TTC549 (cell line): ENCODE measurements at regions not wholly inside any gene's neighbourhood (a gene's known extent, or its start where the extent isn't known, plus 50 kb on each side); places are given as distances from the start of the nearest gene placed in this dataset.

ENCODE experiments used
- FAIRE-seq: peaks from 2 replicates; lab custom pipeline; 2012; peaks lifted over from hg19 to GRCh38; lab: Jason Lieb, UNC

- no peak for FAIRE-seq
Measured at GRCh38 chr10:27451054-27451453, 53.0 kb upstream of the RAB18 start.

GRCh38 chr10:27450225-27450624, 53.9 kb upstream of the RAB18 start:
- FAIRE-seq = no peak

DNA sequence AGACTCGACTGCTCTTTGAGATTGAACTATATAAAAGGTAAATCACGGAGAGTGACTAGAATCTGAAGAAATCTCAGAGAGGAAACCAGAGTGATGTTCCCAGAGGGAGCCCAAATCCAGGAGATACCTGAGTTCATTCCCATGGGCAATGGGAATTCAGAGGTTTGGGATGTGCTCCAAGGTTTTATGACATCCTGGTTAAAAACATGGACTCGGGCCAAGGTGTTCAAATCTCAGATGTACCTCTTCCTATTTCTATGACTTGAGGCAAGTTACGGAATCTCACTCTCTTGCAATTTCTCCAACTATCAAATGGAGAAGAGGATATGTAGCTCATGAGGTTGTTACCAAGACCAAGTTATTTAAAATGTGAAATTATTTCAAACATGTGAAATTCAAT, 54.5 kb upstream of the RAB18 start:
- FAIRE-seq = no peak

- FAIRE-seq = no peak
Measured at GRCh38 chr10:27448921-27449320, 55.2 kb upstream of the RAB18 start.

- FAIRE-seq = no peak
Measured at GRCh38 chr10:27447540-27447939, 56.6 kb upstream of the RAB18 start.

DNA sequence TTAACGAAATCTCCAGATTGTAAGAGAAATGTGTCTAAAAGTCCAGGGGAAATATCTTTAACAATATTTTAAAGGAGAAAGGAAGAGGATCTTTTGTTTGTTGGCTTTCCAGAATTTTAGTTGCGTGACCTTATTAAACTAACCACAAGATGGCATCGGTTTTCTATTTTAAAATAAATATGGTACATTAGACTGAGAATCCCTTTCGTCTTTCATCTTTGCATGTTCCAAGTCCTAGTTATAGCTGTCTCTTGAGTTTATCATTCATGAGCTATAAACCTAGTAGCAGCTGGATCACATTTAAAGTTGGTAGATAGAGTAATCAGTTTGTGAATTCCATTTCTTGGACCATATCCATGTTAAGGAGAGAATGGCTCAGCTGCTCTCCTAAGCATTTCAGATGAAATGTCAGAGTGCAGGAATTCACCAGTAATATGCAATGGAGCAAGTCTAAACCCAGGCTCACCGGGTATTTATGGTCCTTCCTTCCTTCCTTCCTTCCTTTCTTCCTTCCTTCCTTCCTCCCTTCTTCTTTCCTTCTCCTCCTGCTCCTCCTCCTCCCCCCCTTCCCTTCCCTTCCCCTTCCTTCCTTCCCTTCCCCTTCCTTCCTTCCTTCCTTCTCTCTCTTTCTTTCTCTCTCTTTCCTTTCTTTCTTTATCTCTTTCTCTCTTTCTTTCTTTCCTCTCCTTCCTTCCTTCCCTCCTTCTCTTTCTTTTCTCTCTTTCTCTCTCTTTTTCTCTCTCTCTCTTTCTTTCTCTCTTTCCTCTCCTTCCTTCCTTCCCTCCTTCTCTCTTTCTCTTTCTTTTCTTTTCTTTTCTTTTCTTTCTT, 57.8 kb upstream of the RAB18 start:
- peak; percentile 85 for FAIRE-seq

- no peak for FAIRE-seq
Measured at GRCh38 chr10:27445070-27445469, 59.0 kb upstream of the RAB18 start.

GRCh38 chr10:27440478-27440877, 63.6 kb upstream of the RAB18 start:
- FAIRE-seq = no peak

GRCh38 chr10:27440021-27440420, 64.1 kb upstream of the RAB18 start:
- no peak for FAIRE-seq

DNA sequence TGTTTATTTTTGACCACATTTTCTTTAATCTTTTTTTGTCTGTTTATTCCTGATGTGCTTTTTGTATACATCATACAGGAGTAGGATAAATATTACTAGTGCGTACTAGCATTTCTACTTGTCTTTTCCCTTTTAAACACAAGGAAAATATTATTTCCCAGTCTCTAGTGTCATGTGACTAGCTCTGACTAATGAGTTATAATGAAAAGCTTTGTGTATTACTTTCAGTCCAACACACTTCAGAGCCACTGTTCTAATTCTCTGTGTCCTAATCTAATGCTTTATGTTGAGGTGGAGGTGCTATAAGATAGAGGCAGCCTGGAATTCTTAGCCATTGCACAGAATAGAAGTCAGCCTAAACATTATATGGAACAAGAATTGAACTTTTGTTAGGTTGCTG, 65.0 kb upstream of the RAB18 start:
- no peak for FAIRE-seq

GRCh38 chr10:27437775-27438174, 66.3 kb upstream of the RAB18 start:
- FAIRE-seq = peak; percentile 65

DNA sequence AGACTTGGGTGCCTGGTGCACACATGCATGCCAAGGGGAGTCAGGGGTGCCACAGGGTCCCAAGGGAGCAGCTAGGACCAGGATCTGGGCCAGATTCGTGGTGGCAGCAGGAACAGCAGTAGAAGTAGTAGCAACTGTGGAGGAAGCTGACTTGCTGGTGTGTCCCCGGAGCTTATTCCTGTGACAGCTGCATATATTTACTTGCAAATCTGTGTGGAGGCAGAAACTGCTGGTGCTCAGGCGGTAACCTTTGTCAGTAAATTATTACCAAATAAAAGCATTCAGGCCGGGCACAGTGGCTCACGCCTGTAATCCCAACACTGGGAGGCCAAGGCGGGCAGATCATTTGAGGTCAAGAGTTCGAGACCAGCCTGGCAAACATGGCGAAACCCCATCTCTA, 67.4 kb upstream of the RAB18 start:
- no peak for FAIRE-seq

DNA sequence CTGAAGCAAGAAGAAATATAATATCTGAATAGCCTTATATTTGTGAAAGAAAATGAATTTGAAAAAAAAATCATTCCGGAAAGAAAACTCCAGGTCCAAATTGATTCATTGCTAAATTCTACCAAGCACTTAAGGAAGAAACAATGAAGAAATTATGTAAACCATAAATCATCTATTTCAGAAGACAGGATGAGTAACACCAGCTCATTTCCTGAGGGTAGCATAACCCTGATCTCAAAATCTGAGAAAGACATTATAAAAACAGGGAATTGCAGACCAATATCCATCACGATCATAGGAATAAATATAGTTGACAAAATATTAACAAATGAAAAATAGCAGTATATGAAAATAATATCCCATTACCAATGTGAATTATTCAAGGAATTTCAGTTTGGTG, 70.1 kb upstream of the RAB18 start:
- FAIRE-seq = no peak

- FAIRE-seq = no peak
Measured at GRCh38 chr10:27426948-27427467, 77.1 kb upstream of the RAB18 start.

GRCh38 chr10:27413831-27414348, 90.2 kb upstream of the RAB18 start:
- FAIRE-seq = no peak

DNA sequence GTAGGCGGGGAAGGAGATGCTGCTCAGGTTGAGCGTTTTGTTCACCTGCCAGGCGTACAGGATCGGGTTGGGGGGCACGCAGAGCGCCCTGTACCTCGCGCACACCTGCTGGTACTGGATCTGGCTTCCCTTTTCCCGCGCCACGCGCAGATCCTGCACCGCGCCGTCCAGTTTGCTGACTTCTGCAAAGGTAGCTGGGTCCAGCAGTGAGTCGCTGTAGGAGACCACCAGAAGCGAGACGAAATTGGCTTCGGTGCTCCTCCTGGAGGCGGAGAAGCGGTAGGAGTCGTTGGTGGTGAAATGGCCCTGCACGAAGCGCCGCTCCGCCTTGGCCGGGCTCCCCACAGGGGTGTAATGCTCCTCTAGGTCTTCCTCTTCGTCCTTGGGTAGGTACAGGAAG, 90.7 kb upstream of the RAB18 start:
- FAIRE-seq = no peak

- FAIRE-seq = no peak
Measured at GRCh38 chr10:27410153-27410552, 94.0 kb upstream of the RAB18 start.

DNA sequence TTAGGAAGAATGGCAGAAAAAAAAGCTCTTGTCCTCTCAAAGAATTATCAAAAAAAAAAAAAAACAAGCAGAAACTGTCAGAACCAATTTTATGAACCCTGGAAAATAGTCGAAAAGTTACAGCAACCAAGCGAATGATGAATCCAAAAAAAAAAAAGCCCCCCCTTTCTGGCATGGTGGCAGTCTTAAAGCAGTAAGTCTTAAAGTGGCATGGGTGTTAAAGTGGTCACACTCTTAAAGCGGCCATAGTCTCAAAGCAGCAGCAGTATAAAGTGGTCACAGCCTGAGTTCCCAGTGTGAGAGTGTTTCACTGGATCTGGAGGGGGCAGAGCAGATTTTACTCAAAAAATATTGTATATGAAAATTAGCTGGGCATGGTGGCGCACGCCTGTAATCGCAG, 96.8 kb upstream of the RAB18 start:
- no peak for FAIRE-seq

DNA sequence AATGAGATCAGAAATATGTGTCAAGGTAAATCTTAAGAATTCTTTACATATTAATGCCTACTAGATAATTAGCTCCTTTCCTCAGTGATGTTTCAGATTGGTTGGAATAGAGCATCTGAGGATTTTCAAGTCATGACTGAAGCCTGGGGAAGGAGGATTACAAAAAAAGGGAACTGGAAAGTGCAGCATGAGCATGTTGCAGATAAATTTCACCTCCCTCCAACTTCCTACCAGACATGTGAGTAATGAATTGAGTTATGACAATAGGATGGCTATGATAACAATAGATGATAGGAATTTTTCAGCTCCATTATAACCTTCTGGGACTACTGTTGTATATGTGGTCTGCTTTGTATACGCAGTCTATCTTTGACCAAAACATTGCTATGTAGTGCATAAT, 104.2 kb upstream of the RAB18 start:
- FAIRE-seq = no peak

GRCh38 chr10:27393961-27394360, 110.1 kb upstream of the RAB18 start:
- FAIRE-seq = no peak

- FAIRE-seq = no peak
Measured at GRCh38 chr10:27392606-27393005, 111.5 kb upstream of the RAB18 start.

DNA sequence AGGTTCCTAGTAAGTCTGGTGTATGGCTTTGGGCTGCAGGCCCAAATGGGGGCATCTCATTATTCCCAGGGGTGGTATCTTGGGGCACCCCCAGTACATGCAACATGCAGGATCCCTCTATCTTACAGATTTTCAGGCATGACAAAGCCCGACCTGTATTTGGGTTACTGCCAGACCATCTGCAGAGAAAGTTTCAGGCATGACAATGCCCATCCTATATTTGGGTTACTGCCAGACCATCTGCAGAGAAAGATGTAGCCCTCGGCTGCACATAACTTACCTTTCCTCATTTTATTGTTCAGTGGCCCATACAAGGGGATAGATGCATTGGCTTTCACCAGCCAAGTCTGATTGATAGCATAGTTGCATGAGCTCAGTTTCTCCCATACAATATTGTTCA, 112.2 kb upstream of the RAB18 start:
- no peak for FAIRE-seq

DNA sequence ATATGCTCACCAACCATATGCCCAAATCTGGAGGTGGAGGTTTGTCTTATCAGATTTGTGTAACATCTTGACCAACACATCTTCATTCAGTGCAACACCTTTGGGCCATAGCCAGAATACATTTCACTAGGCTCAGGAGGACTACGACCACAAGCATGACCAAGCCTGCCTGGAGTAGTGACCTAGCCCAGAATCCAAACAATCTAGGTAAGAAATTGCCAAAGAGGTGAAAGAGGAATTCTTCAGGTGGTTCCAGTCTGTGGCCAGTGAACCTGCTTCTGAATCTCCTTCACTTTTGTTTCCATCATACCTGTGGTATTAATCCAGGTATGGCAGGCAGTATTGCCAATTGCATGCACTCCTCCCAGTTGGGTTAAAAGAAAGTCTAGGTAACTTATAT, 112.8 kb upstream of the RAB18 start:
- no peak for FAIRE-seq

DNA sequence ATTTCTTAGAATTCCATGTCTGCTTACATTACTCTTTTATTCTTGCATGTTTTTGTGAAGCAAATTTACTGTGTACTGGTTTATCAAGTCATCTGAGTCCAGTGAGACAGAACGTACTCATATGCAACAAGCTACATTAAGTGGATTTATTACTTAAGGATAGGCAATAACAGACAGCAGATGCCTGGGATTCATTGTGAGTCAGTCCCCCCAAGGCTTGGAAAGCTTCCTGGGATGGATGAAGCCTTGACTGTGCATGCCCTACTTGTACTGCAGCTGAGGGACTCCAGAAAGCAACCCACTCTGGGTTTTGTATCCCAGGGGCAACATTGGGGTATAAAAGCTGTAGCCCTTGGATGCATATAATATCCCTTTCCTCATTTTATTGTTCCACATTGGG, 113.4 kb upstream of the RAB18 start:
- no peak for FAIRE-seq
